ENCODE measurements at regions not wholly inside any gene's neighbourhood (a gene's known extent, or its start where the extent isn't known, plus 50 kb on each side); places are given as distances from the start of the nearest gene placed in this dataset.

GRCh38 chr2:215830304-215830703 is 183.0 kb downstream of the MREG start (continued):
- TF ChIP-seq ARID4A (CRISPR knock-in tag; IDR thresholded peaks at IDR 0.05; ENCODE audit: borderline replicate concordance) (no peak), SMARCC2 (IDR thresholded peaks at IDR 0.05) (no peak), ZSCAN22 (CRISPR knock-in tag; IDR thresholded peaks at IDR 0.05) (no peak), PCBP1 (IDR thresholded peaks at IDR 0.05; ENCODE audit: borderline replicate concordance, low read depth, low read length) (no peak), ZNF800 (CRISPR knock-in tag; IDR thresholded peaks at IDR 0.05) (no peak), ZNF605 (CRISPR knock-in tag; IDR thresholded peaks at IDR 0.05) (no peak), ZNF672 (CRISPR knock-in tag; IDR thresholded peaks at IDR 0.05) (no peak), GMEB2 (CRISPR knock-in tag; IDR thresholded peaks at IDR 0.05; ENCODE audit: low read depth) (no peak), LRRFIP1 (CRISPR knock-in tag; conservative IDR thresholded peaks at IDR 0.05) (no peak), ZSCAN9 (CRISPR knock-in tag; IDR thresholded peaks at IDR 0.05; ENCODE audit: borderline replicate concordance) (no peak), AKAP8 (CRISPR knock-in tag; IDR thresholded peaks at IDR 0.05) (no peak), MEF2D (CRISPR knock-in tag; IDR thresholded peaks at IDR 0.05) (no peak), ZNF879 (CRISPR knock-in tag; IDR thresholded peaks at IDR 0.05) (no peak), KDM5B (CRISPR knock-in tag; IDR thresholded peaks at IDR 0.05; ENCODE audit: borderline replicate concordance) (no peak), NFATC3 (CRISPR knock-in tag; IDR thresholded peaks at IDR 0.05) (no peak), ZNF614 (CRISPR knock-in tag; IDR thresholded peaks at IDR 0.05; ENCODE audit: borderline replicate concordance) (no peak), ZNF225 (CRISPR knock-in tag; IDR thresholded peaks at IDR 0.05) (no peak), SNRNP70 (IDR thresholded peaks at IDR 0.05; ENCODE audit: low read depth, low read length) (no peak)
- TF ChIP-seq, protein P1, sequence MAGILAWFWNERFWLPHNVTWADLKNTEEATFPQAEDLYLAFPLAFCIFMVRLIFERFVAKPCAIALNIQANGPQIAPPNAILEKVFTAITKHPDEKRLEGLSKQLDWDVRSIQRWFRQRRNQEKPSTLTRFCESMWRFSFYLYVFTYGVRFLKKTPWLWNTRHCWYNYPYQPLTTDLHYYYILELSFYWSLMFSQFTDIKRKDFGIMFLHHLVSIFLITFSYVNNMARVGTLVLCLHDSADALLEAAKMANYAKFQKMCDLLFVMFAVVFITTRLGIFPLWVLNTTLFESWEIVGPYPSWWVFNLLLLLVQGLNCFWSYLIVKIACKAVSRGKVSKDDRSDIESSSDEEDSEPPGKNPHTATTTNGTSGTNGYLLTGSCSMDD (CRISPR knock-in tag; IDR thresholded peaks at IDR 0.05), result no peak
- TF ChIP-seq, protein P2, sequence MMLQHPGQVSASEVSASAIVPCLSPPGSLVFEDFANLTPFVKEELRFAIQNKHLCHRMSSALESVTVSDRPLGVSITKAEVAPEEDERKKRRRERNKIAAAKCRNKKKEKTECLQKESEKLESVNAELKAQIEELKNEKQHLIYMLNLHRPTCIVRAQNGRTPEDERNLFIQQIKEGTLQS (CRISPR knock-in tag; IDR thresholded peaks at IDR 0.05), result no peak

All from HepG2 (cell line).